ENCODE measurements at regions not wholly inside any gene's neighbourhood (a gene's known extent, or its start where the extent isn't known, plus 50 kb on each side); places are given as distances from the start of the nearest gene placed in this dataset.

GRCh38 chr6:165998072-165998471 lies 169.6 kb downstream of the TBXT start:
- no peak for DNase-seq (ENCODE audit: extremely low read depth, low read depth)
- TF ChIP-seq, protein P1, sequence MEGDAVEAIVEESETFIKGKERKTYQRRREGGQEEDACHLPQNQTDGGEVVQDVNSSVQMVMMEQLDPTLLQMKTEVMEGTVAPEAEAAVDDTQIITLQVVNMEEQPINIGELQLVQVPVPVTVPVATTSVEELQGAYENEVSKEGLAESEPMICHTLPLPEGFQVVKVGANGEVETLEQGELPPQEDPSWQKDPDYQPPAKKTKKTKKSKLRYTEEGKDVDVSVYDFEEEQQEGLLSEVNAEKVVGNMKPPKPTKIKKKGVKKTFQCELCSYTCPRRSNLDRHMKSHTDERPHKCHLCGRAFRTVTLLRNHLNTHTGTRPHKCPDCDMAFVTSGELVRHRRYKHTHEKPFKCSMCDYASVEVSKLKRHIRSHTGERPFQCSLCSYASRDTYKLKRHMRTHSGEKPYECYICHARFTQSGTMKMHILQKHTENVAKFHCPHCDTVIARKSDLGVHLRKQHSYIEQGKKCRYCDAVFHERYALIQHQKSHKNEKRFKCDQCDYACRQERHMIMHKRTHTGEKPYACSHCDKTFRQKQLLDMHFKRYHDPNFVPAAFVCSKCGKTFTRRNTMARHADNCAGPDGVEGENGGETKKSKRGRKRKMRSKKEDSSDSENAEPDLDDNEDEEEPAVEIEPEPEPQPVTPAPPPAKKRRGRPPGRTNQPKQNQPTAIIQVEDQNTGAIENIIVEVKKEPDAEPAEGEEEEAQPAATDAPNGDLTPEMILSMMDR (IDR thresholded peaks at IDR 0.05; ENCODE audit: low read depth, low read length), result no peak

DNA sequence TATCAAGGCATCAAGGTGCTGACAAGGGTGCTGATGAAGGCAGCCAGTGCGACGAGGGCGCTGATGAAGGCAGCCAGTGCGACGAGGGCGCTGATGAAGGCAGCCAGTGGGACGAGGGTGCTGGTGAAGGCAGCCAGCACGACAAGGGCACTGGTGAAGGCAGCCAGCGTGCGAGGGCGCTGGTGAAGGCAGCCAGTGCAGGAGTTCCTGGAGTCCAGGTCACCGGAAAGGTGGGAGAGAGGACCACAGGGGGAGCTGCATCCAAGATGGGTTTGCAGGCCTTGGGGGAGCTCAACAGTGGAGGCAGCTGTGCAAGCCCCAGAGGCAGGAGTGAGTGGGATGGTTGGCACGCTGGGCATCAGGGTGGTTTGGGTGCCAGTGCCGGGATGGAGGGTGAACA lies 176.3 kb downstream of the TBXT start:
- TF ChIP-seq, protein P1 (IDR thresholded peaks at IDR 0.05; ENCODE audit: low read depth, low read length), result no peak
- DNase-seq (ENCODE audit: extremely low read depth, low read depth), result no peak

GRCh38 chr6:165990216-165990615 lies 177.4 kb downstream of the TBXT start:
- TF ChIP-seq, protein P1 (IDR thresholded peaks at IDR 0.05; ENCODE audit: low read depth, low read length), result no peak
- no peak for DNase-seq (ENCODE audit: extremely low read depth, low read depth)

DNA sequence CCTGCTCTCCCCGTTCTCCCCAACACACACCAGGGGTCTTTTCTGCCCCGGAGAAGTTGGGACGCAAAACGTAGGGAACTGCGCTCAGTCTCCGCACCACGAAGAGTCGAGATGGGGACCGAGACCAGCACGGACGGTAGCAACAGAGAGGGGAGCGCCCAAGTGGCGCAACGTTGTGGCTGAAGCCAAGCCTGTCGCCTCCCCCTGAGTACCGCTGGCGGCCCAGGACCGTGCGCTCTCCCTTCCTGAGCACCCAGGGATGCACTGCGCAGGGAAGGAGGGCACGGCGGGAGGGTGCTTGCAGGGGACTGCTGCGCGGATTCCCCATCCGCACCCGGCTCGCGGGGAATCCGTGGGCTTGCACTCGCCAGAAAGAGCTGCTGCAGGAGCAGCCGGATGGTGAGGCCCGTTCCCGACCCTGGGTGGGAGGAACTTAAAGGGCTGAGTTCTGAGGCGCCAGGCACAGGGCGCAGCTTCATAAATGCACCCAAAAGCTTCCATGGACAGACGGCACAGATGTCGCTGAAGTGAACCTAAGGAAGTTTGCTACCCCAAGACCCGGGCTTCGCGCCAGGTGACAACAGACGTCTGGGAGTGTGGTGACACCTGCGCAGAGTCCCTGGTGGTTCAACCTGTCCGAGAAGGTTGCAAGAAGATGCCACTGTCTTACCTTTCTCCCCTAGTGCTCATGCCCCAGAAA lies 178.7 kb downstream of the TBXT start:
- TF ChIP-seq, protein P1 (IDR thresholded peaks at IDR 0.05; ENCODE audit: low read depth, low read length), result no peak
- no peak for DNase-seq (ENCODE audit: extremely low read depth, low read depth)

DNA sequence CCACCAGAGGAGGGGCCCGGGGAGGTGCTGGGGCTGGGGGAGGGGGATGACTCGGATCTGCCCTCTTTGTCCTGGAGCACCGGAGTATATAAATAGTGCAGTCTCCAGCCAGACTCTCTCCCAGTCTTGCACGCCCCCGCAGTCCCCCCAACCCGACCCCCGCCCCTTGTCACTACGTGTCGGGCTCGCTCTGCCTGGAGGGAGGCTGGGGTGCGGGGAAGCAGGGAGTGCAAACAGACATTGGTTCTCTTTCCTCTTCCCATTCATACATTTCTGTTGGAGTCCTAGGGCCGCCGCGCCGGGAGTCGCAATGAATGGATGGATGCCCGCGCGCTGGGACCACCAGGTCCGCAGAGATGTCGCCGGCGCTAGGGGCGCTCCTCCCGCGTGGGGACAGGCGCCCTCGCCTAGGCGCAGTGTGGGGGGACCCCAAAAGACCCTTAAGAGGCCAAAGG lies 179.3 kb downstream of the TBXT start:
- TF ChIP-seq, protein P1 (IDR thresholded peaks at IDR 0.05; ENCODE audit: low read depth, low read length), result no peak
- DNase-seq (ENCODE audit: extremely low read depth, low read depth), result no peak

GRCh38 chr6:165987483-165988301 lies 180.0 kb downstream of the TBXT start:
- DNase-seq (ENCODE audit: extremely low read depth, low read depth), result peak; percentile 49
- TF ChIP-seq, protein P1 (IDR thresholded peaks at IDR 0.05; ENCODE audit: low read depth, low read length), result no peak

DNA sequence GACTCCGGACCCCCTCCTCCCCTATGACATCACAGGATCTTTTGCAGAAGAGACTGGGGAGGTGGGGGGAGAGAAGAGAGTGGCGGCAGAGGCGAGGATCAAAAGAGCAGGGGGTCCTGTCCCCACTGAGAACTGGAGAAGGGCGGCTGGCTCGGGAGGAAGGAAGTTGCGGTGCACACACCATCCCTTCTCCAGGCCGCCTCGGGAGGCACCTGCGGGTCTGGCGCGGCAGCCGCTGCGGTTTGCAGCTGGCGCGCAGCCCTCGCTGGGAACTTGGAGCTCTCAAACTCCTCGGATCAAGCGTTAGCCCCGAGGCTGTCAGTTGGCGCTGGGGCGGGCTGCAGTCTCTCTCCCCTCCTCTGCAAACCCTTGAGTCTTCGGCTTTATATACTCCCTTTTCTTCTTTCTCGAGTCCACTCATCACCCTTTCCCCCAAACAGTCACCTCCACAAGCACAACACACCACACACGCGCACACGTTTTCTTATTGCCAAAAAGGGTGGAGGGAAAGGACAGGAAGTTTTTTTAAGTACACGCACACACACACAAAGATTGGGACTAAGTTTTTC lies 180.7 kb downstream of the TBXT start:
- no peak for DNase-seq (ENCODE audit: extremely low read depth, low read depth)

More for the DNA sequence above, 180.7 kb downstream of the TBXT start:
- TF ChIP-seq, protein P1 (IDR thresholded peaks at IDR 0.05; ENCODE audit: low read depth, low read length), result no peak
